DMS79 treated with DMSO at 0.1 percent for 48 hours (cell line): ENCODE measurements at regions not wholly inside any gene's neighbourhood (a gene's known extent, or its start where the extent isn't known, plus 50 kb on each side); places are given as distances from the start of the nearest gene placed in this dataset.

Experiments
- DNase-seq: peaks from one replicate; lab custom pipeline; 2025; lab: John Stamatoyannopoulos, UW

- DNase-seq, result no peak
These were observed 52.4 kb upstream of the TRIO start for GRCh38 chr5:14090755-14091154.

- no peak for DNase-seq
These were observed 52.9 kb upstream of the TRIO start for GRCh38 chr5:14090290-14090689.

GRCh38 chr5:14089198-14089597, 53.9 kb upstream of the TRIO start:
- no peak for DNase-seq

GRCh38 chr5:14086261-14086660, 56.9 kb upstream of the TRIO start:
- DNase-seq, result no peak

GRCh38 chr5:14082973-14083372, 60.2 kb upstream of the TRIO start:
- DNase-seq, result no peak

- DNase-seq, result no peak
These were observed 60.6 kb upstream of the TRIO start for GRCh38 chr5:14082523-14082922.

GRCh38 chr5:14081791-14082190, 61.4 kb upstream of the TRIO start:
- no peak for DNase-seq

DNA sequence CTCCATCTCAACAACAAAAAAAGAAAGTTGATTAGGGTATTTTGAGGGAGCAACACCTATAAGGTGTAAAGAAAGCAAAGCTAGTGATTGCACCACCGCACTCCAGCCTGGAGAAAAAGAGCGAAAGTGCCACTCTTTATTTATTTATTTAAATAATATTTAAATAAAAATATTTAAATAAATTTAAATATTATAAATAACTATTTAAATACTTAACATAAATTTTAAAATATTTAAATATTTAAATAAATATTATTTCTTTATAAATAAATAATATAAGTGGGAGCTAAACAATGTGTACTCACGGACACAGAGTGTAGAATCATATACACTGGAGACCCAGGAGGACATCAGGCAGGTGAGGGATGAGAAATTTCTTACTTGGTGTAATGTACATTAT, 64.4 kb upstream of the TRIO start:
- no peak for DNase-seq

DNA sequence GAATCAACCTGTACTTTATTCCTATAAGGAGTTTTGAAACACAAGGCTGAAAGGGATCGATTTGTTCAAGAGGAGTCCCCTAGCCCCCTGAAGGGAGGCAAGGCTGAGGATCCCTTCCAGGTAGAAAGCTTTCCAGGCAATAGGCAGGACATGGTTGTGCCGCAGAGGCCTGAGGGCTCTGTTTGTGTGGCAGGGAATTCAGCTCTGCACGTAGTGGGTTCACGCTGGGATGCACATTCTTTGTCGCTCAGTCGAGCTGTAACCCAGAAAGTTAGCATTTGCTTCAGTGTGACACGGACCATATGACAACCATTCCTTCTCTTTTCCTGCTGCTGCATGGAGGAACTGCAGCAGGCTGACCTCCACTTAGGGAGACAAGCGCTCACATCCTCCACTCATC, 65.6 kb upstream of the TRIO start:
- no peak for DNase-seq

GRCh38 chr5:14076561-14076960, 66.6 kb upstream of the TRIO start:
- DNase-seq, result no peak

DNA sequence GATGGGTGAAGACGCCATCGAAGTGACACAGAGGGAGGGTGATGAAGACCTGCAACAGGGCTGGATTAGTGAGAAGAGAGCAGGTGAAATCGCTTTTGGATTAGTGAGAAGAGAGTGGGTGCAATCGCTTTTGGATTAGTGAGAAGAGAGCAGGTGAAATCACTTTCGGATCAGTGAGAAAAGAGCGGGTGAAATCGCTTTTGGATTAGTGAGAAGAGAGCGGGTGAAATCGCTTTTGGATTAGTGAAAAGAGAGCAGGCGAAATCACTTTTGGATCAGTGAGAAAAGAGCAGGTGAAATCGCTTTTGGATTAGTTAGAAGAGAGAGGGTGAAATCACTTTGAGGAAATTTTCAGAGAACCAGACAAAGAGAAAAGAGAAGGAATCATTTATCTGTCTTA, 67.2 kb upstream of the TRIO start:
- DNase-seq, result no peak

DNA sequence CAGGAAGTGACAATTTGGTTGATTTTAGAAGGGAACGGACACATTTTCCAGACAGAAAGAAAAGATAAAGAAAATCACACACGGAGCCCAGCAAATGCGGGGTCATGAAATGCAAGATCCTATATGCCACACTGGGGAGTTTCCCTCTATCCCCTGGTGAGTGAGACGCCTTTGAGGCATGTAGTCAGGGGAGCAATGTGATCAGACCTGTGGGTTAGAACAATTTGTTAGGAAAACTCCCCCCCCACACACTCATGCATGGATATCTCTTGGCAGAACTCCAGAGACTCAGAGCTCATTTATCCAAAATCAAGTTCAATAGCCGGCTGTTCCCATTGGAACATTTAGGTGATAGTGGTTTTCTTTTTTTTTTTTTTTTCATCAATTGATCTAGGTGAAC, 71.7 kb upstream of the TRIO start:
- DNase-seq, result no peak

GRCh38 chr5:14069021-14069420, 74.1 kb upstream of the TRIO start:
- DNase-seq, result no peak

DNA sequence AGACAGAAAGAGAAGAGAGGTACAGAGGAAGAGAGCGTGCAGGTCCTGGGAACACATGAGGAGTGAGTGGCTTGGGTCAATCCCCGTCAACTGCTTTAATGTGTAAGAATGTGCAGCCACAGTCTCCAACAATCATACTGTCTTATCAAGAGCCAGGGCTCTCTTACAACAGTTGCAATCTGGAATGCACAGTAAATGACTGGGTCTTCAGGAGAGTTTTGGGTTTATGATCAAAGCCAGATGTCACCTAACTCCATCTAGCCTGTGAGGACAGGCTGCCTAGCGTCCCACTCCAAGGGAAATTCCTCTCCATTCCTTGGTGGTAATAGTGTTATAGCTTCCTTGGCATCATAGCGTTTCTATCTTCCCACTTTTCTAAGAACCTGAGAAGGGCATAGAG, 75.0 kb upstream of the TRIO start:
- no peak for DNase-seq

- DNase-seq, result no peak
These were observed 76.8 kb upstream of the TRIO start for GRCh38 chr5:14066326-14066725.

- DNase-seq, result no peak
These were observed 78.3 kb upstream of the TRIO start for GRCh38 chr5:14064841-14065240.

- no peak for DNase-seq
These were observed 79.5 kb upstream of the TRIO start for GRCh38 chr5:14063691-14064090.

- DNase-seq, result no peak
These were observed 80.0 kb upstream of the TRIO start for GRCh38 chr5:14063138-14063537.

DNA sequence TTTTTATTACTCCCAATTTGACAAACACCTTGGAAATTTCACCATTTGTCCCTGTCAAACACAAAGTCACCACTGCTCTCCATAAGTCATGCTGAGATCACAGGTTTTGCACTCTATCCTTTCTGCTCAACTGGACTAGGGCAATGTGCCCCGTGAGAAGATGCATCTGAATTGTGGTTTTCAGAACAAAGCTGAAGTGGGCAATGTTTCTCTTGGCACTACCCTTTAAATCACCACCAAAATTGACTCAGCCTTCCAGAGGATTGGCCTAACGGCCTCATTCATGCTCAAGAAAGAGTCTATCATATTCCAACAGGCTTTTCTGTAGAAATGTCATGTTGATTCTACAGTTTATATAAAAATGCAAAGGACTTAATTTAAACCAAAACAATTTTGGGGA, 81.0 kb upstream of the TRIO start:
- DNase-seq, result no peak

- DNase-seq, result no peak
These were observed 82.0 kb upstream of the TRIO start for GRCh38 chr5:14061106-14061505.

DNA sequence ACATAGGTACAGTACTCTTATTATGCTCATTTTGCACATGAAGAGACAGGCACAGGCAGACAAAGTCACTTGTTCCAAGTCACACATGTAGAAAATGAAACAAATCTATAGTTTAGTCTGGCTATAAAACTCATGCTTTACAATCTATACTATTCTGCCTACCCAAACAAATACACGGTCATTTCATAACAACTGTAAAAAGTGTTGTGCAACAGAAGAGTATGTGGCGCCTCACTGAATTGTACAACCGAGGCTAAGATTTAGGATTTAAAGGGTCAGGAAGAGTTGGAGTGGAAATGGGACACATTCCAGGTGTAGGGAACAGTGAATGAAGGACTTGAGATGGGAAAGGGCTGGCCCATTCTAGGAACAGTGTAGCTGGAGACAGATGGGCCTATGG, 82.9 kb upstream of the TRIO start:
- no peak for DNase-seq

DNA sequence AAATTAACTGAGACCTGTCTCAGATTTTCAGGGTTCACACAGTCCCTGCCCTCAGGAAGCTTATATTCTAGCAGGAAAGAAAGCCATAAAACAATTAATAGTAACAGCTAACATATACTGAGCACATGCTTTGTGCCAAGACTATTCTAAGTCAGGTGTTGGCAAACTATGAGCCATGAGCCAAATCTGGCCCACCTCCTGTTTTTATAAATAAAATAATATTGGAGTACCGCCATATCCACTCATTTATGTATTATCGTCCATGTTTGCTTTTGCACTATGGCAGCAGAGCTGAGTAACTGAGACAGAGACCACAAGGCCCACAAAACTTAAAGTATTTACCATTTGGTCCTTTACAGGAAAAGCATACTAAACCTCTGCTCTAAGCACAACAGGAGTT, 83.3 kb upstream of the TRIO start:
- DNase-seq, result no peak

GRCh38 chr5:14057289-14057688, 85.9 kb upstream of the TRIO start:
- no peak for DNase-seq

DNA sequence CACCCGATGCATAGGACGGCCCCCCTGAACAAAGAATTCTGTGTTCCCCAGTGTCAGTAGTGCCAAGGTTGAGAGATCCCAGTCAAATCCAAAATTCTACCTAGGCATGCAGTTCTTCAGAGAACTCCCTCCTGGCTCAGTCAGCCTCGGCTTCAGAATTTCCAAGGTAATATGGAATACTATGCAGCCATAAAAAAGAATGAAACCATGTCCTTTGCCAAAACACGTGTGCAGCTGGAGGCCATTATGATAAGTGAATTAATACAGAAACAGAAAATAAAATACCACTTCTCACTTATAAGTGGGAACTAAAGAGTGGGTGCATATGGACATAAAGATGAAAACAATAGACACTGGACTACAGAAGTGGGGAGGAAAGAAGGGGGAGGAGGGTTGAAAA, 87.1 kb upstream of the TRIO start:
- no peak for DNase-seq
